MM.1S (cell line): ENCODE measurements at regions not wholly inside any gene's neighbourhood (a gene's known extent, or its start where the extent isn't known, plus 50 kb on each side); places are given as distances from the start of the nearest gene placed in this dataset.

Experiments used
- EZH2phosphoT487 ChIP-seq: fragments of 300-600 bp; sonication (generic); IDR thresholded peaks from 2 replicates; pipeline ENCODE4 v1.6.1; 2018; ENCODE audit warnings: antibody characterized with exemption, low read length
- TF ChIP-seq, protein P1 (sequence below): fragments of 300-600 bp; sonication (generic); IDR thresholded peaks from 2 replicates; pipeline ENCODE4 v1.5.1; 2016; ENCODE audit warnings: antibody characterized with exemption, low read length, mixed read lengths

DNA sequence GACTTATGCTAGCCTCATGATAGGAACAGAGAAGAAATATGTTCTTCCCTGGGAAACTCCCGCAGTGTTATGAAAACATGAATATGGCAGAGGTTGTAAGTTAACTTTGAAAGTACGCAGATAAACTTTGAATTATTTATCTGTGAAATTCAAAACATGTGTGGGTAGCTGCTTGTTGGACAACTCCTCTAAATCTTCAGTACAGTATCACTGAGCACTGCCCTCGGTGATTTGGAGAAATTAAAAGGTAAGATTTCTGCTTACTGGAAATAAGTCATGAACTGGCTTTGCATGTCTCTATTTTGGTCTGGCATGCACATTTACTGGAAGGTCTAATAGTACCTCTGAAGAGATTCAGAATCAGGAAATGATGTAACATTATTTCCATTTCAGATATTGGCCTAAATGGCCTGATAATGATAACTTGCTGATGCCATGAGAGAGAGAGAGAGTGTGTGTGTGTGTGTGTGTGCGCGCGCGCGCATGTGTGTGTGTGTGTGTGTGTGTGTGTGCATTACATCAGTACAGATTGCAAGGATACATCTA lies 1441.9 kb upstream of the FLRT2 start:
- TF ChIP-seq, protein P1, sequence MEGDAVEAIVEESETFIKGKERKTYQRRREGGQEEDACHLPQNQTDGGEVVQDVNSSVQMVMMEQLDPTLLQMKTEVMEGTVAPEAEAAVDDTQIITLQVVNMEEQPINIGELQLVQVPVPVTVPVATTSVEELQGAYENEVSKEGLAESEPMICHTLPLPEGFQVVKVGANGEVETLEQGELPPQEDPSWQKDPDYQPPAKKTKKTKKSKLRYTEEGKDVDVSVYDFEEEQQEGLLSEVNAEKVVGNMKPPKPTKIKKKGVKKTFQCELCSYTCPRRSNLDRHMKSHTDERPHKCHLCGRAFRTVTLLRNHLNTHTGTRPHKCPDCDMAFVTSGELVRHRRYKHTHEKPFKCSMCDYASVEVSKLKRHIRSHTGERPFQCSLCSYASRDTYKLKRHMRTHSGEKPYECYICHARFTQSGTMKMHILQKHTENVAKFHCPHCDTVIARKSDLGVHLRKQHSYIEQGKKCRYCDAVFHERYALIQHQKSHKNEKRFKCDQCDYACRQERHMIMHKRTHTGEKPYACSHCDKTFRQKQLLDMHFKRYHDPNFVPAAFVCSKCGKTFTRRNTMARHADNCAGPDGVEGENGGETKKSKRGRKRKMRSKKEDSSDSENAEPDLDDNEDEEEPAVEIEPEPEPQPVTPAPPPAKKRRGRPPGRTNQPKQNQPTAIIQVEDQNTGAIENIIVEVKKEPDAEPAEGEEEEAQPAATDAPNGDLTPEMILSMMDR, result no peak
- TF ChIP-seq EZH2phosphoT487, result no peak
